Lung (tissue), 11 donors: ENCODE measurements at regions not wholly inside any gene's neighbourhood (a gene's known extent, or its start where the extent isn't known, plus 50 kb on each side); places are given as distances from the start of the nearest gene placed in this dataset.
A peak's percentile ranks its signal among the peaks of the same experiment; 100 is the strongest.

Experiments used
- ATAC-seq: fragments of 200-7000 bp; cut with Tn5 transposase; one replicate; pipeline ENCODE4 v1.9.1; 2020; ENCODE audit warnings: moderate number of reproducible peaks; ENCODE audit not compliant: insufficient read depth, low FRiP score
- DNase-seq, 3 donors: peaks; one replicate each; pipeline ENCODE4 v3.0.0-alpha.2; 2013 to 2017
- H3K27ac ChIP-seq, 2 donors: one replicate each; pipeline ENCODE4 v1.5.1; 2013; ENCODE audit warnings: mild to moderate bottlenecking in 2 of 2, moderate library complexity in 2 of 2, control low read depth in 1 of 2, inconsistent platforms in 1 of 2, low read depth in 1 of 2, low read length in 1 of 2
- H3K27me3 ChIP-seq, 3 donors: one replicate each; pipeline ENCODE4 v1.5.1; 2013; ENCODE audit warnings: low read length in 2 of 3; ENCODE audit not compliant: control insufficient read depth in 3 of 3, insufficient read depth in 3 of 3
- H3K36me3 ChIP-seq, 4 donors: one replicate each; pipeline ENCODE4 v1.5.1; 2013; ENCODE audit warnings: low read length in 4 of 4, mild to moderate bottlenecking in 1 of 4, moderate library complexity in 1 of 4; ENCODE audit not compliant: control insufficient read depth in 4 of 4, insufficient read depth in 4 of 4
- H3K4me1 ChIP-seq, 5 donors: one replicate each; pipeline ENCODE4 v1.5.1; 2013; ENCODE audit warnings: low read length in 5 of 5, mild to moderate bottlenecking in 2 of 5, moderate library complexity in 1 of 5; ENCODE audit not compliant: control insufficient read depth in 5 of 5, insufficient read depth in 5 of 5
- H3K4me3 ChIP-seq: one replicate; pipeline ENCODE4 v1.5.1; 2013; ENCODE audit warnings: mild to moderate bottlenecking, control low read depth, moderate library complexity
- H3K9ac ChIP-seq, 2 donors: one replicate each; pipeline ENCODE4 v1.5.1; 2013; ENCODE audit warnings: low read length in 2 of 2, control low read depth in 1 of 2; ENCODE audit not compliant: insufficient read depth in 1 of 2
- H3K9me3 ChIP-seq, 4 donors: one replicate each; pipeline ENCODE4 v1.5.1; 2013; ENCODE audit warnings: low read length in 3 of 4, mild to moderate bottlenecking in 1 of 4, moderate library complexity in 1 of 4; ENCODE audit not compliant: control insufficient read depth in 4 of 4, insufficient read depth in 3 of 4
- WGBS, 2 donors: extraction: QIAGEN DNeasy Blood & Tissue Kit; methylation state at CpG; one replicate each; pipeline ENCODE4 v1.1.7; 2013; 5-methylcytosine and 5-hydroxymethylcytosine counted together
- TF ChIP-seq, protein P1 (sequence below): IDR thresholded peaks from 2 replicates; pipeline ENCODE4 v1.5.1; 2012; ENCODE audit warnings: mild to moderate bottlenecking; ENCODE audit errors: control extremely low read depth, extremely low read depth
- donor health status: control.
- donor health status: control.
- donor health status: Bipolar disorder and iron deficiency.
- donor health status: healthy.
- donor health status: DM: yes; HTN: yes; CAD: no.

DNA sequence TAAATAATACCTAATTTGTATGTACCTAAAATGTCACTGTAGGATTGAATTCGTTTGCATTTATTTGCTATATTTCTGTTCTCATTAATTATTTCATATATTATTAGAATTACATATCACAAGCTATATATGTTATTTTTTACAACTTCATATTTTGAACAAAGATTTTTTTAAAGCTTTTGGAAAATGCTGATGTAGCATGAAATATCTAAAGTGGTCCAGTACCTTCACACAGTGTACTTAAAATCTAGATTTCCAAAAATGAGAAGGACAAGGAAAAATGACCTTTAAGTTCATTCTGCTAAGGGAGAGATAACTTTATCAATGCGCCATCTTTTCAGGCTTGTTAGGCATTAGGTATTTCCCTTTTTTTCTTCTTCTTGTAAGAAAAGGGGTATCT lies 71.8 kb downstream of the LARP7 start:
- Histone ChIP-seq H3K4me3 (no peak overlapping the region), H3K27ac (no peak overlapping the region), H3K9ac (no peak overlapping the region), H3K4me1 (peaks cover 0 to 7% (median 2%) of the 10 kb centered on the region in 5 donors), H3K27me3 (peaks cover 0 to 49% (median 37%) of the 10 kb centered on the region in 3 donors), H3K9me3 (no peaks in the 10 kb centered on the region), H3K36me3 (no peaks in the 10 kb centered on the region)
- WGBS, 2 donors = 89 to 90% methylated on average over 2 of the region's 2 CpGs
- TF ChIP-seq, protein P1, sequence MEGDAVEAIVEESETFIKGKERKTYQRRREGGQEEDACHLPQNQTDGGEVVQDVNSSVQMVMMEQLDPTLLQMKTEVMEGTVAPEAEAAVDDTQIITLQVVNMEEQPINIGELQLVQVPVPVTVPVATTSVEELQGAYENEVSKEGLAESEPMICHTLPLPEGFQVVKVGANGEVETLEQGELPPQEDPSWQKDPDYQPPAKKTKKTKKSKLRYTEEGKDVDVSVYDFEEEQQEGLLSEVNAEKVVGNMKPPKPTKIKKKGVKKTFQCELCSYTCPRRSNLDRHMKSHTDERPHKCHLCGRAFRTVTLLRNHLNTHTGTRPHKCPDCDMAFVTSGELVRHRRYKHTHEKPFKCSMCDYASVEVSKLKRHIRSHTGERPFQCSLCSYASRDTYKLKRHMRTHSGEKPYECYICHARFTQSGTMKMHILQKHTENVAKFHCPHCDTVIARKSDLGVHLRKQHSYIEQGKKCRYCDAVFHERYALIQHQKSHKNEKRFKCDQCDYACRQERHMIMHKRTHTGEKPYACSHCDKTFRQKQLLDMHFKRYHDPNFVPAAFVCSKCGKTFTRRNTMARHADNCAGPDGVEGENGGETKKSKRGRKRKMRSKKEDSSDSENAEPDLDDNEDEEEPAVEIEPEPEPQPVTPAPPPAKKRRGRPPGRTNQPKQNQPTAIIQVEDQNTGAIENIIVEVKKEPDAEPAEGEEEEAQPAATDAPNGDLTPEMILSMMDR = no peak
- DNase-seq (no peak), ATAC-seq (no peak)

DNA sequence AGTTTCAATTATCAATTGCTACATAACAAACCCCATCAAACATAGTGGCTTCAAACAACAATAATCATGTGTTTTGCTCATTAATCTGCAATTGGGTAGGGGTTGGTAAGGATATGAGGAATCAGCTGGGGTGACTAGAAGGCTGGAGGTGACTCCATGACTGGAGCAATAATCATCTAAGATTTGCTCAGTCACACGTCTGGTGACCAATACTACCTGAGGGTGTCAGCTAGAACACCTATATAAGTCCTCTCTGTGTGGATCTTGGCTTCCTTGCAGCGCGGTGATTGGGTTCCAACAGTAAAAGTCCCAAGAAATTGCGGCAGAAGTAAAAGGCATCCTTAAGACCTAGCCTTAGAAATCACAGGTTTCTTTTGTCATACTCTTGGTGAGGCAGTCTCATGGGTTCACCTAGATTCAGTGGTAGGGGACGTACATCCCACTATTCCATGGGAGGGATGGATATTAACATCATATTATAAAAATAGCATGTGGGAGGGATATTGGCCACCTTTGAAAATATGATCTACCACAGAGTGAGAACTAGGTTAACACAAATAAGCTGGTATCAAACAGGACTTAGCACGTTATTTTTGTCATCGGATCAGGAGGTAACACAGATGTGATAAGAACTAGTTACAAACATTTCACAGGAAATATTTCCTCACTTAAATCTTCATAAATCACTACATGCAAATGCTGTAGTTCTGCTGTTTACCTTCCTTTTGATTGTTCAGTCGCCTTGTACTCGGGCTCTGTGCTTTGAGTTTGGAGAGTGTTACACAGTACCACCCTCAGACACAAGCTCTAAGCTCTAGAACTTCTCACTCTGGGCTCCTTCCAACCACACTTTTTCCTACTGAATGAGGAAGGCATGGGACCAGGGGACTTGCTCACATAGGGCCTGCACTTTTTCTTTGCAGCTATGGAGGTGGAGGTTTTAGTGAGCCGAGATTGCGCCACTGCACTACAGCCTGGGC lies 78.3 kb downstream of the LARP7 start:
- H3K4me1 ChIP-seq = peaks cover 0 to 3% (median 0%) of the 10 kb centered on the region in 5 donors
- DNase-seq = no peak
- TF ChIP-seq, protein P1 = no peak
- peak overlapping the region in 1 of 2 donors; percentile 24 for H3K27ac ChIP-seq
- H3K4me3 ChIP-seq = no peak overlapping the region
- no peak overlapping the region for H3K9ac ChIP-seq
- no peaks in the 10 kb centered on the region for H3K27me3 ChIP-seq
- ATAC-seq = no peak
- H3K36me3 ChIP-seq = no peaks in the 10 kb centered on the region
- WGBS, 2 donors = 79 to 83% methylated on average over 11 of the region's 11 CpGs
- H3K9me3 ChIP-seq = no peaks in the 10 kb centered on the region

DNA sequence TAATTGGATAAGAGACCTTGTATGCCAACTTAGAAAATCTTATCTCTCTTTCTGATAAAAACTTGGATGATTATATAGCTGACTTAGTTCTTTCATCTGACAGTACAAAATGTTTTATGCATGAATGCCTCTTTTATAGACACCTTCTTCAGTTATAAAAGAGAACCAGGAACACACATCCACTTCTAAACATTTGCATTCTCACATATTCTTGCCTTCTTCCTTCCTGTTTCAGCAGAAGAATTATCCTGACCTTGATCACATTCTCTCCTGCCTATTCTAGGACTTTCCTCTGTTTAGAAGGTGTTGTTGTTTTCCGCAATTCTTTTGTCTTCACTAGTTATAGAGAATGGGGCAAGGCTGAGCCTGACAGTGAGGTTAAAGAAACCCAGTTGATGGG lies 80.9 kb downstream of the LARP7 start:
- WGBS, 2 donors = 81 to 84% methylated on average over 1 of the region's 1 CpG
- peaks cover 0 to 3% (median 0%) of the 10 kb centered on the region in 5 donors for H3K4me1 ChIP-seq

More for the DNA sequence above, 80.9 kb downstream of the LARP7 start:
- H3K36me3 ChIP-seq = no peaks in the 10 kb centered on the region
- no peak overlapping the region for H3K9ac ChIP-seq
- H3K4me3 ChIP-seq = no peak overlapping the region
- no peaks in the 10 kb centered on the region for H3K27me3 ChIP-seq
- H3K9me3 ChIP-seq = no peaks in the 10 kb centered on the region
- H3K27ac ChIP-seq = no peak overlapping the region
- TF ChIP-seq, protein P1 = no peak
- ATAC-seq (no peak), DNase-seq (no peak)
